IMR-90 (cell line): ENCODE measurements at regions not wholly inside any gene's neighbourhood (a gene's known extent, or its start where the extent isn't known, plus 50 kb on each side); places are given as distances from the start of the nearest gene placed in this dataset.
"Not testable (repeated sequence)": the region's sequence is repeated elsewhere in the genome, so short reads cannot be mapped to it uniquely, and the experiment has no call there.

Experiments used
- CTCF ChIP-seq: conservative IDR thresholded peaks from 2 replicates; pipeline ENCODE4 v1.5.1; 2012; ENCODE audit warnings: mild to moderate bottlenecking, low read depth, low read length, improper control_type of control experiment
- MXI1 ChIP-seq: IDR thresholded peaks from 2 replicates; pipeline ENCODE4 v1.6.1; 2012; ENCODE audit warnings: low read depth, mild to moderate bottlenecking, low read length, moderate library complexity, borderline replicate concordance
- POLR2A ChIP-seq: IDR thresholded peaks from 2 replicates; pipeline ENCODE4 v1.6.1; 2012; ENCODE audit warnings: mild to moderate bottlenecking, low read depth, low read length
- RAD21 ChIP-seq: IDR thresholded peaks from 2 replicates; pipeline ENCODE4 v1.6.1; 2012; ENCODE audit warnings: low read length, improper control_type of control experiment
- RFX5 ChIP-seq: IDR thresholded peaks from 2 replicates; pipeline ENCODE4 v1.8.0; 2012; ENCODE audit warnings: low read depth, mild to moderate bottlenecking, low read length, moderate library complexity
- SMC3 ChIP-seq: fragments of 150-350 bp; IDR thresholded peaks from 2 replicates; pipeline ENCODE4 v1.6.1; 2016; ENCODE audit warnings: low read depth, mild to moderate bottlenecking, antibody characterized with exemption, low read length, moderate library complexity
- USF2 ChIP-seq: fragments of 150-350 bp; IDR thresholded peaks from 2 replicates; pipeline ENCODE4 v1.6.1; 2017; ENCODE audit warnings: mild to moderate bottlenecking, antibody characterized with exemption, low read length, low read depth

GRCh38 chr17:31770501-31770900, 88.5 kb downstream of the COPRS start:
- TF ChIP-seq CTCF, POLR2A, MXI1, SMC3, RFX5, USF2, RAD21: not testable (repeated sequence)
